ENCODE measurements at regions not wholly inside any gene's neighbourhood (a gene's known extent, or its start where the extent isn't known, plus 50 kb on each side); places are given as distances from the start of the nearest gene placed in this dataset.
A peak's percentile ranks its signal among the peaks of the same experiment; 100 is the strongest.

DNA sequence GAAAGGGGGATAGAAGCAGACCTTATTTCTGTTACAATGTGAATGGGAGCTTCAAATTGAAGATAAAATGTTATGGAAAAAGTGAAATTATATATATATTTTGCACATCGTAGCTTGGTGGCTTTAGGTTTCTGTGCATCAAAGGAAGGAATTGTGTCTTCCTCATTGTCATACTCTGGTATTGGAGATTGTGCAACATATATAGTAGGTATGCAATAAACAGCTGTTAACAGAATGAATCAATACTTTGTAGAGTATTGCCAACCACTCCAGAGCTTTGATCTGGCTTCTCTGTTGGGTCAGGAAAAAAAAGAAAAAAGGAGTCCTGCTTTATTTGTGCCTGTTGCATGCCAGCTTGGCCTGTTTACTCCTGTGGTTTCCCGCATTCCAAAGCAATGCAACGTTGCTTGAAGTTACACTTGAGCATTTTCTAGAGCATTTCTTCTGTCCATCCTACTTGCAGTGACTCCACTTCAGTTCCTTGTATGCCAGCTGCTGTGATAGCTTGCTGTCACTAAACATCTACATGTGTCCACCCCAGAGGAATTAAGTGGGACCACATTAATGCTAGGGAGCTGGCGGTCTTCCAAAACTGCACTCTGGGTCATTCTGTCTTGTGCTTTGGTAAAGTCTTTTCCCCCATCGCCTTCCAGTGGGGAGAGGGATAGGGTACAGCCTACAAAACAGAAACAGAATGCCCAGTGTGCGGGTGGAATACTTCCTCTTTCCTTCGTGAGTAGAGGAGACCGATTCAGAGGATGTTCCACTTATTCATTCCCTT lies 62.0 kb upstream of the MEF2C start:
- TF ChIP-seq, protein P1, sequence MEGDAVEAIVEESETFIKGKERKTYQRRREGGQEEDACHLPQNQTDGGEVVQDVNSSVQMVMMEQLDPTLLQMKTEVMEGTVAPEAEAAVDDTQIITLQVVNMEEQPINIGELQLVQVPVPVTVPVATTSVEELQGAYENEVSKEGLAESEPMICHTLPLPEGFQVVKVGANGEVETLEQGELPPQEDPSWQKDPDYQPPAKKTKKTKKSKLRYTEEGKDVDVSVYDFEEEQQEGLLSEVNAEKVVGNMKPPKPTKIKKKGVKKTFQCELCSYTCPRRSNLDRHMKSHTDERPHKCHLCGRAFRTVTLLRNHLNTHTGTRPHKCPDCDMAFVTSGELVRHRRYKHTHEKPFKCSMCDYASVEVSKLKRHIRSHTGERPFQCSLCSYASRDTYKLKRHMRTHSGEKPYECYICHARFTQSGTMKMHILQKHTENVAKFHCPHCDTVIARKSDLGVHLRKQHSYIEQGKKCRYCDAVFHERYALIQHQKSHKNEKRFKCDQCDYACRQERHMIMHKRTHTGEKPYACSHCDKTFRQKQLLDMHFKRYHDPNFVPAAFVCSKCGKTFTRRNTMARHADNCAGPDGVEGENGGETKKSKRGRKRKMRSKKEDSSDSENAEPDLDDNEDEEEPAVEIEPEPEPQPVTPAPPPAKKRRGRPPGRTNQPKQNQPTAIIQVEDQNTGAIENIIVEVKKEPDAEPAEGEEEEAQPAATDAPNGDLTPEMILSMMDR (conservative IDR thresholded peaks at IDR 0.05; ENCODE audit: low read depth, low read length), result no peak
- TF ChIP-seq POLR2A (IDR thresholded peaks at IDR 0.05; ENCODE audit: low read depth, low read length) (no peak), SMC3 (IDR thresholded peaks at IDR 0.05; ENCODE audit: low read depth, low read length) (no peak), RAD21 (IDR thresholded peaks at IDR 0.05; ENCODE audit: low read length) (no peak), CEBPB (IDR thresholded peaks at IDR 0.05; ENCODE audit: low read depth, low read length) (peak; percentile 75), FOS (IDR thresholded peaks at IDR 0.05; ENCODE audit: low read depth, low read length) (no peak)
